Breast epithelium (tissue), 4 donors: ENCODE measurements at regions not wholly inside any gene's neighbourhood (a gene's known extent, or its start where the extent isn't known, plus 50 kb on each side); places are given as distances from the start of the nearest gene placed in this dataset.

ENCODE experiments used
- DNase-seq, 2 donors: peaks; one replicate each; pipeline ENCODE4 v3.0.0-alpha.2; 2019; ENCODE audit warnings: low spot score in 2 of 2
- H3K27ac ChIP-seq, 2 donors: fragments of 200-600 bp; sonication (generic) in 1 of 2; one replicate each; pipeline ENCODE4 v1.5.1; 2016 to 2019; ENCODE audit warnings: mild to moderate bottlenecking in 1 of 2
- H3K27me3 ChIP-seq, 2 donors: fragments of 200-600 bp; sonication (generic) in 1 of 2; one replicate each; pipeline versions ENCODE4 v1.5.1 to v1.6.0; 2017 to 2019; ENCODE audit warnings: control low read depth in 1 of 2, mild to moderate bottlenecking in 1 of 2
- H3K36me3 ChIP-seq: fragments of 200-600 bp; one replicate; pipeline ENCODE4 v1.5.1; 2019
- H3K4me1 ChIP-seq, 2 donors: fragments of 200-600 bp; sonication (generic); one replicate each; pipeline ENCODE4 v1.5.1; 2016 to 2019; ENCODE audit warnings: control low read depth in 1 of 2
- H3K4me3 ChIP-seq, 3 donors: fragments of 200-600 bp; sonication (generic); 1 replicate in 2 of 3; 2 replicates in 1 of 3; pipeline ENCODE4 v1.5.1; 2016 to 2019; ENCODE audit warnings: mild to moderate bottlenecking in 3 of 3, moderate library complexity in 2 of 3
- H3K9me3 ChIP-seq, 2 donors: fragments of 200-600 bp; sonication (generic) in 1 of 2; one replicate each; pipeline ENCODE4 v1.5.1; 2016 to 2019; ENCODE audit warnings: control low read depth in 1 of 2
- POLR2A ChIP-seq: fragments of 450-650 bp; IDR thresholded peaks from one replicate; pipeline ENCODE4 v1.6.1; 2016; ENCODE audit warnings: antibody characterized with exemption, mild to moderate bottlenecking, moderate library complexity
- POLR2AphosphoS5 ChIP-seq, 3 donors: sonication (generic); formaldehyde crosslinking; IDR thresholded peaks; one replicate each; pipeline ENCODE4 v1.6.1; 2017; ENCODE audit warnings: antibody characterized with exemption in 3 of 3
- intact Hi-C: fragments of 100-400 bp; cut with DNase I; formaldehyde crosslinking; loops from one replicate; pipeline ENCODE4 v1.15.1; 2023; ENCODE audit warnings: low total_unique reads
- TF ChIP-seq, protein P1 (sequence below), 3 donors: fragments of 450-650 bp; IDR thresholded peaks; one replicate each; pipeline ENCODE4 v1.5.1; 2016 to 2017; ENCODE audit warnings: antibody characterized with exemption in 3 of 3, mild to moderate bottlenecking in 3 of 3, moderate library complexity in 3 of 3

DNA sequence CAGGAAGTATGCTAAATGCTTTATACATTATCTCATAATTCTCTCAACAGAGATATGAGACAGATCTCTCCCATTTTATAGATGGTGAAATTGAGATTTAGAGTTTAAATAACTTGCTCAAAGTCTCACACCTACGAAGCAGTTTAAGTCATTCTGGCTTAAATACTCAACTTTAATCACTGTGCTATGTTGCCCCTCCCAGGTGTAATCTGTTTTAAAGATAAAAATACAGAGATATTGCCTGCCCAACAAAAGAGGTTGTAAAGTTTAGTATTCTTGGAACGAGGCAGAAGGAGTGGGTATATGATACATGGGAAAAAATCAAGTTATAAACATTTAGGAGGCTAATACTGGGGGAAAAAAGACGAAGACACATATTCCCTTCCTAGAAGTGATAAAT is 156.8 kb upstream of the LRIG3 start:
- TF ChIP-seq, protein P1, sequence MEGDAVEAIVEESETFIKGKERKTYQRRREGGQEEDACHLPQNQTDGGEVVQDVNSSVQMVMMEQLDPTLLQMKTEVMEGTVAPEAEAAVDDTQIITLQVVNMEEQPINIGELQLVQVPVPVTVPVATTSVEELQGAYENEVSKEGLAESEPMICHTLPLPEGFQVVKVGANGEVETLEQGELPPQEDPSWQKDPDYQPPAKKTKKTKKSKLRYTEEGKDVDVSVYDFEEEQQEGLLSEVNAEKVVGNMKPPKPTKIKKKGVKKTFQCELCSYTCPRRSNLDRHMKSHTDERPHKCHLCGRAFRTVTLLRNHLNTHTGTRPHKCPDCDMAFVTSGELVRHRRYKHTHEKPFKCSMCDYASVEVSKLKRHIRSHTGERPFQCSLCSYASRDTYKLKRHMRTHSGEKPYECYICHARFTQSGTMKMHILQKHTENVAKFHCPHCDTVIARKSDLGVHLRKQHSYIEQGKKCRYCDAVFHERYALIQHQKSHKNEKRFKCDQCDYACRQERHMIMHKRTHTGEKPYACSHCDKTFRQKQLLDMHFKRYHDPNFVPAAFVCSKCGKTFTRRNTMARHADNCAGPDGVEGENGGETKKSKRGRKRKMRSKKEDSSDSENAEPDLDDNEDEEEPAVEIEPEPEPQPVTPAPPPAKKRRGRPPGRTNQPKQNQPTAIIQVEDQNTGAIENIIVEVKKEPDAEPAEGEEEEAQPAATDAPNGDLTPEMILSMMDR (IDR thresholded peaks at IDR 0.05): no peak
- TF ChIP-seq POLR2A (no peak), POLR2AphosphoS5 (IDR thresholded peaks at IDR 0.05) (no peak)
- peak overlapping the region; percentile 41 to 62 for H3K27ac ChIP-seq
- H3K9me3 ChIP-seq: no peaks in the 10 kb centered on the region
- no peaks in the 10 kb centered on the region for H3K27me3 ChIP-seq
- H3K4me3 ChIP-seq: no peak overlapping the region
- DNase-seq: no peak
- H3K4me1 ChIP-seq: no peaks in the 10 kb centered on the region
- no peaks in the 10 kb centered on the region for H3K36me3 ChIP-seq
- intact Hi-C loops: no loop called here

DNA sequence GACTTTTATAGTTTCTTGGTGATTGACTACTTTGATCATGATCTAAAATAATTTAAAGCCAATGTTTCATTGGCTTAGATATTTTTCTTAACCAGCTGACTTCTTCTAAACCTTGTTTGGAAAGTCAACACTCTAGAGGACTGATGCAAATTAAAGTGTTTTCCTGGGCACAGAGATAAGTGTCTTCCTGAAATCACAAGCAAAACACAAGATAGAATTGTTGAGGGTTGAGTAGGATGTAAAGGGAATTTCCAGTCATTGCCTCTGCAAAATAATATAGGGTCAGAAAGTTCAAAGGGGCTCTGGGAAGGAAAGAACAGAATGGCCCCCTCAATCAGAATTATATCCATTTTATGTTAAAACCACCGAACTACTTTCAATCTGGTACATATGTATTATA is 156.3 kb upstream of the LRIG3 start:
- Histone ChIP-seq H3K36me3 (no peaks in the 10 kb centered on the region), H3K4me3 (no peak overlapping the region), H3K9me3 (no peaks in the 10 kb centered on the region), H3K27ac (no peak overlapping the region), H3K4me1 (no peaks in the 10 kb centered on the region), H3K27me3 (no peaks in the 10 kb centered on the region)
- DNase-seq: no peak
- intact Hi-C loops: no loop called here
- no peak for TF ChIP-seq POLR2A
- no peak for TF ChIP-seq POLR2AphosphoS5 (IDR thresholded peaks at IDR 0.05)
- TF ChIP-seq, protein P1 (IDR thresholded peaks at IDR 0.05): no peak

DNA sequence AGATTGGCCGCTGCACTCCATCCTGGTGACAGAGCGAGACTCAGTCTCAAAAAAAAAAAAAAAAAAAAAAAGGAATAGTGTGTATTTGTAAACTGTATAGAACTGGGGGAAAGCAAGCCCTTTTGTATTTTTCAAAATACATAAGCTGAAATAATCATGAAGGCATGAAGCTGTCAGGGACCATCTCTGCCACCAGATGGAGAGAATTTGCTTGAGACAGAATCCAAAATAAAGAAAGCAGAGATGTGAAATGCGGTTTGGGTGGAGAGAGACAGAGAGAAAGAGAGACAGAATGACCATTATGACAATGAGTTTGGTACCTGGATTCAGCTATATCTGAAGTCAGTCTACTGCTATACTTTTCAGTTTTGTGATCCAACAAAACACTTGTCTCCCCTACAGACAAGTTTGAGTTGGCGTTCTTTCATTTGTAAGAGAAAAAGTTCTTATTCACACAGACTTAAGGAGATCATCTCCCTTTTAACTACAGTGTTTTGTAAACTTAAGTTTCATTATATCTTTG is 155.7 kb upstream of the LRIG3 start:
- no peak for TF ChIP-seq POLR2AphosphoS5 (IDR thresholded peaks at IDR 0.05)
- TF ChIP-seq, protein P1 (IDR thresholded peaks at IDR 0.05): no peak
- no peak for TF ChIP-seq POLR2A
- no peaks in the 10 kb centered on the region for H3K9me3 ChIP-seq
- DNase-seq: no peak
- no peaks in the 10 kb centered on the region for H3K27me3 ChIP-seq
- intact Hi-C loops: no loop called here
- no peak overlapping the region for H3K4me3 ChIP-seq
- no peaks in the 10 kb centered on the region for H3K36me3 ChIP-seq
- no peak overlapping the region for H3K27ac ChIP-seq
- no peaks in the 10 kb centered on the region for H3K4me1 ChIP-seq

DNA sequence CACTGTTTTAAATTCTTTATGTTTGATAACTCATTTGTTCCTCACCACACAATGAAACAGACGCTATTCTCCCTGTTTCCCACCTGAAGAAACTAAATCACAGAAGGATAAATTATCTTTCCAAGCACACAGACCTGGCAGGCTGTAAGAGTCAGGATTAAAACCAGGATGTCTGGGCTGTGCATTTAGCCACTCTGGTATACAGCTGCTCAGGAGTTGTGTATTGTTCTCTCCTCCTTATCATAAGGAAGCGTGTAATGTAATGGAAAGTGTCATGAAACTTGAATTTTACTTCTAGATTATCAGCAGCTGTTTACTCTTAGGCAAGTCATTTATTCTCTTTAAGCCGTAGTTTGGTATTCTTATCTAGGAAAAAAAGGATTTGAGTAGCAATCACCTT is 154.8 kb upstream of the LRIG3 start:
- no peaks in the 10 kb centered on the region for H3K36me3 ChIP-seq
- no peaks in the 10 kb centered on the region for H3K27me3 ChIP-seq
- H3K4me3 ChIP-seq: no peak overlapping the region
- DNase-seq: no peak
- H3K9me3 ChIP-seq: no peaks in the 10 kb centered on the region
- TF ChIP-seq POLR2A (no peak), POLR2AphosphoS5 (IDR thresholded peaks at IDR 0.05) (no peak)
- TF ChIP-seq, protein P1 (IDR thresholded peaks at IDR 0.05): no peak
- intact Hi-C loops: no loop called here
- H3K27ac ChIP-seq: no peak overlapping the region
- H3K4me1 ChIP-seq: no peaks in the 10 kb centered on the region

DNA sequence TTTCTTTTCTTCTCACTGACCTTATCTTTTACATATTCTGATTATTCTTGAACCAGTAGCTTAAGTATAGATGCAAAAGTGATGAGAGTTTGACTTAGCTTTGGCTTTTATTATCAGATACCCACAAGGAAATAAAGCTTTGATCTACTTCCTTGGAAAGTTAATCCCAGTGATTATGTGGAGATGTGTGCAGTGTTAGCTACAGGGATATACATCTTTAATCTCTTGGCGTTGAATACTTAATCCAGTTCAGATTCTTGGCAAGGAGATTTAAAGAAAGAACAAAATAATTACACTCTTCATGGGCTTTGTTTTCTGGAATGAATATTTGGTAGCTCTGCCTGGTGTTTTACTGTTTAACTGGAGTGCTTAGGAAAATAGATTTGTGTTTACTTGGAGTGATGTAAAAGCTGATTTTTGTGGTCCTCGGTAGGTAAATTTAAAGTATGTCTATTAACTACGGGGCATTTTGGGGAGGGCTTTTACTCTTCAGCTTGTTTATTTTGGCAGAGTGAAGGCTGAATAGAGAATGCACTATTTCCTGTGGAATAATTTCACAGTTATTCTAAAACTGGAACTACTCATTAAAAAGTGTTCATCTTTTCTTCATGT is 150.1 kb upstream of the LRIG3 start:
- TF ChIP-seq, protein P1 (IDR thresholded peaks at IDR 0.05): no peak
- TF ChIP-seq POLR2A (no peak), POLR2AphosphoS5 (IDR thresholded peaks at IDR 0.05) (no peak)
- no peak for DNase-seq
- Histone ChIP-seq H3K27me3 (no peaks in the 10 kb centered on the region), H3K9me3 (no peaks in the 10 kb centered on the region), H3K27ac (peak overlapping the region in 1 of 2 donors; percentile 27), H3K4me3 (no peak overlapping the region), H3K4me1 (no peaks in the 10 kb centered on the region), H3K36me3 (peaks cover 3% of the 10 kb centered on the region)
- intact Hi-C loops: no loop called here
